ENCODE measurements at regions not wholly inside any gene's neighbourhood (a gene's known extent, or its start where the extent isn't known, plus 50 kb on each side); places are given as distances from the start of the nearest gene placed in this dataset.

DNA sequence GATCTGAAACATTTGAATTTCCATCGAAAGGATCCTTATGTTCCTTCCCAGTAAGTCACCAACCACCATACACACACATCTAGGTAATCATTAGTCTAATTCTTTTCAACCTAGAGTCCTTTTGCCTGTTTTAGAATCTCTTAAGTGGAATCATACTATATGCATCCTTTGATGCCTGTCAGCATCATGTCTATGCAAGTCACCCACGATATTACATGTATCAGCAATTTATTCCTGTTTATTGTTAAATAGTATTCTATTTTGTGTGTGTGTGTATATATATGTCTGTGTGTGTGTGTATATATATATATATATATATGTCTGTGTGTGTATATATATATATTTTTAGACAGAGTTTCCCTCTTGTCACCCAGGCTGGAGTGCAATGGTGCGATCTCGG, 78.9 kb upstream of the RPH3AL start:
- DNase-seq (ENCODE audit: low read depth): no peak
- no peak overlapping the region for H3K4me3 ChIP-seq (ENCODE audit: low read depth, low read length)
- TF ChIP-seq, protein P1, sequence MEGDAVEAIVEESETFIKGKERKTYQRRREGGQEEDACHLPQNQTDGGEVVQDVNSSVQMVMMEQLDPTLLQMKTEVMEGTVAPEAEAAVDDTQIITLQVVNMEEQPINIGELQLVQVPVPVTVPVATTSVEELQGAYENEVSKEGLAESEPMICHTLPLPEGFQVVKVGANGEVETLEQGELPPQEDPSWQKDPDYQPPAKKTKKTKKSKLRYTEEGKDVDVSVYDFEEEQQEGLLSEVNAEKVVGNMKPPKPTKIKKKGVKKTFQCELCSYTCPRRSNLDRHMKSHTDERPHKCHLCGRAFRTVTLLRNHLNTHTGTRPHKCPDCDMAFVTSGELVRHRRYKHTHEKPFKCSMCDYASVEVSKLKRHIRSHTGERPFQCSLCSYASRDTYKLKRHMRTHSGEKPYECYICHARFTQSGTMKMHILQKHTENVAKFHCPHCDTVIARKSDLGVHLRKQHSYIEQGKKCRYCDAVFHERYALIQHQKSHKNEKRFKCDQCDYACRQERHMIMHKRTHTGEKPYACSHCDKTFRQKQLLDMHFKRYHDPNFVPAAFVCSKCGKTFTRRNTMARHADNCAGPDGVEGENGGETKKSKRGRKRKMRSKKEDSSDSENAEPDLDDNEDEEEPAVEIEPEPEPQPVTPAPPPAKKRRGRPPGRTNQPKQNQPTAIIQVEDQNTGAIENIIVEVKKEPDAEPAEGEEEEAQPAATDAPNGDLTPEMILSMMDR (conservative IDR thresholded peaks at IDR 0.05; ENCODE audit: low read depth, low read length): no peak

GRCh38 chr17:429589-429988, 77.0 kb upstream of the RPH3AL start:
- H3K4me3 ChIP-seq (ENCODE audit: low read depth, low read length): no peak overlapping the region
- TF ChIP-seq, protein P1 (conservative IDR thresholded peaks at IDR 0.05; ENCODE audit: low read depth, low read length): no peak
- DNase-seq (ENCODE audit: low read depth): no peak

GRCh38 chr17:428414-428813, 75.8 kb upstream of the RPH3AL start:
- H3K4me3 ChIP-seq (ENCODE audit: low read depth, low read length): no peak overlapping the region
- TF ChIP-seq, protein P1 (conservative IDR thresholded peaks at IDR 0.05; ENCODE audit: low read depth, low read length): no peak
- DNase-seq (ENCODE audit: low read depth): no peak

DNA sequence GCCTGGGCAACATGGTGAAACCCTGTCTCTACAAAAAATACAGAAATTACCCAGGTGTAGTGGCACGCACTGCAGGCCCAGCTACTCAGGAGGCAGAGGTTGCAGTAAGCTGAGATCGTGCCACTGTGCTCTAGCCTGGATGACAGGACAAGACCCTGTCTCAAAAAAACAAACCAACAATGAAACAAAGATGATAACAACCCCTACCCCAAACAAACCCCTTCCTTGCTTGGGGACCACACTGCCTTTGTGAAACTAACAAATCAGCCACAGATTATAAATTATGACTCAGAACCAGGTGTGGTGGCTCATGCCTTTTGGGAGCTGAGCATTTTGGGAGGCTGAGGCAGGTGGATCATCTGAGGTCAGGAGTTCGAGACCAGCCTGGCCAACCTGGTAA, 75.3 kb upstream of the RPH3AL start:
- DNase-seq (ENCODE audit: low read depth): no peak
- TF ChIP-seq, protein P1 (conservative IDR thresholded peaks at IDR 0.05; ENCODE audit: low read depth, low read length): no peak
- no peak overlapping the region for H3K4me3 ChIP-seq (ENCODE audit: low read depth, low read length)

- TF ChIP-seq, protein P1 (conservative IDR thresholded peaks at IDR 0.05; ENCODE audit: low read depth, low read length): no peak
- no peak overlapping the region for H3K4me3 ChIP-seq (ENCODE audit: low read depth, low read length)
- no peak for DNase-seq (ENCODE audit: low read depth)
These were observed 74.7 kb upstream of the RPH3AL start for GRCh38 chr17:427327-427726.

DNA sequence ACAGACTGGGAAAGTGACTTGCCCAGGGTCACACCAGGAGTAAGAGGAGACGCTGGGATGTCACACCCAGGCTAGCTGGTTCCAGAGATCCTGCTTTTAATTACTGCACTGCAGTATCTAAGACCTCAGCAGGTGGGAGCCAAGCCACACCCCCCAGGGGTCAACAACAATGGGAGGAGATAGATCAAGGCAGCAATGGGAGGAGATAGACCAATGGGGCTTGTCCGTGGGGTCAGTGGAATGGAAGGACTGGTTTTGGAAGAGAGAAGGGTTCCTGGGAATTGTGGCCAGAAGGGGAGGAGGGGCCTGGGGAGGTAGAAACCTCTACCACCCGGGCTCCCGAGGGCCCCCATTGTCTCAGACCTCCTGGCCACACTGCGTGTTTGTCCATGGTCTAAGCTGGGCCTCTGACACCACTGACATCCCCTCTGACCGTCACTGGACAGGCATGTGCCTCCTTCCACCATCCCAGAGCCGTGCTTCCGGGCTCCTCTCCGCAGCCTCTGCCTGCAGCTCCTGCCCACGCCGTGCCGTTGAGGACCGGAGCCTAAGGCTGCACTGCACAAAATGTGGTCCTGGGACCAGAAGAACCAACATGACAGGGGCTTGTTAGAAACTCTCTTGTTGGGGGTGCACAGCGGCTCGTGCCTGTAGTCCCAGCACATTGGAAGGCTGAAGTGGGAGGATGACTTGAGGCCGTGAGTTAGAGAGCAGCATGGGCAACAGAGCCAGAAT, 69.8 kb upstream of the RPH3AL start:
- DNase-seq (ENCODE audit: low read depth): no peak
- no peak overlapping the region for H3K4me3 ChIP-seq (ENCODE audit: low read depth, low read length)
- TF ChIP-seq, protein P1 (conservative IDR thresholded peaks at IDR 0.05; ENCODE audit: low read depth, low read length): no peak

Measured in choroid plexus epithelial cell (primary cell).